ENCODE measurements at regions not wholly inside any gene's neighbourhood (a gene's known extent, or its start where the extent isn't known, plus 50 kb on each side); places are given as distances from the start of the nearest gene placed in this dataset.

DNA sequence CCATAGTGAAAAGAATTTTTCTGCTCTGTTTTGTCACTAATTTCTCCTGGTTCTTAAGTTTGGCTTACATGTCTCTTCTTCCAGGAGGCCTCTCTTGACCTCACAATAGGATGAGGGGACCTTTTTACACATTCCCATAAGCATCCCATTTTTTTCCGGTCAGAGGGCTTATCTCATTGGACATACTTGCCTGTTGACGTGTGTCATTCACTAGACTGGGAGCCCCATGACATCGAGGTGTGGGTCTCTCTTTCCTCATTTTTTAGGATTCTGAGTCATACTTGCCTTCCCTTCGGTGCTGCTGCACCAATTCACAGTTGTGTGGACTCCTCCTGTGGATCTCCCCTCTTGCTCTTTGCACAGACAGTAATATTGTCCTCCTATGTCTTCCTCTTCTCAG lies 601.8 kb downstream of the GATA3 start:
- no peak for DNase-seq (ENCODE audit: extremely low read depth, low read depth)
- TF ChIP-seq, protein P1, sequence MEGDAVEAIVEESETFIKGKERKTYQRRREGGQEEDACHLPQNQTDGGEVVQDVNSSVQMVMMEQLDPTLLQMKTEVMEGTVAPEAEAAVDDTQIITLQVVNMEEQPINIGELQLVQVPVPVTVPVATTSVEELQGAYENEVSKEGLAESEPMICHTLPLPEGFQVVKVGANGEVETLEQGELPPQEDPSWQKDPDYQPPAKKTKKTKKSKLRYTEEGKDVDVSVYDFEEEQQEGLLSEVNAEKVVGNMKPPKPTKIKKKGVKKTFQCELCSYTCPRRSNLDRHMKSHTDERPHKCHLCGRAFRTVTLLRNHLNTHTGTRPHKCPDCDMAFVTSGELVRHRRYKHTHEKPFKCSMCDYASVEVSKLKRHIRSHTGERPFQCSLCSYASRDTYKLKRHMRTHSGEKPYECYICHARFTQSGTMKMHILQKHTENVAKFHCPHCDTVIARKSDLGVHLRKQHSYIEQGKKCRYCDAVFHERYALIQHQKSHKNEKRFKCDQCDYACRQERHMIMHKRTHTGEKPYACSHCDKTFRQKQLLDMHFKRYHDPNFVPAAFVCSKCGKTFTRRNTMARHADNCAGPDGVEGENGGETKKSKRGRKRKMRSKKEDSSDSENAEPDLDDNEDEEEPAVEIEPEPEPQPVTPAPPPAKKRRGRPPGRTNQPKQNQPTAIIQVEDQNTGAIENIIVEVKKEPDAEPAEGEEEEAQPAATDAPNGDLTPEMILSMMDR (IDR thresholded peaks at IDR 0.05; ENCODE audit: low read depth, low read length, missing control alignments): no peak

DNA sequence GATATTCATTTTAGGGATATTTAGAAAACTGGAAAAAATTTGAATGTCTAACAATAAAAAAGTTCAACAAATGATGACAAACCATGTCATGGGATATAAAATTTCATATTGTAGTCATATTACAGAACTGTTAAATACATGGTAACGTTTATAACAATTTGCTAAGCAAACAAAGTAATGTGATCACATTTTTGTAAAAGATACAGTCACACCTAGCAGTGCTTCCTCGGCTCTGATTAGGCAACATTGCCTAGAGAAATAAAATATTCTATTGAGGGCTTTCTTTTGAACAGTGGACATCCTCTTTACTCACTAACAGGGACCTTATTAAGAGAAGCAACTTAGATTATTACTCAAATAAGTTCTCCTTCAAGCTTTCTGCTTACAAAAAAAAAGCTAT lies 605.5 kb downstream of the GATA3 start:
- no peak for DNase-seq (ENCODE audit: extremely low read depth, low read depth)
- H3K4me3 ChIP-seq (replicated peaks; ENCODE audit: low read depth, low read length): no peak overlapping the region
- TF ChIP-seq, protein P1 (IDR thresholded peaks at IDR 0.05; ENCODE audit: low read depth, low read length, missing control alignments): no peak

More for the DNA sequence above, 601.8 kb downstream of the GATA3 start:
- H3K4me3 ChIP-seq (replicated peaks; ENCODE audit: low read depth, low read length): no peak overlapping the region

DNA sequence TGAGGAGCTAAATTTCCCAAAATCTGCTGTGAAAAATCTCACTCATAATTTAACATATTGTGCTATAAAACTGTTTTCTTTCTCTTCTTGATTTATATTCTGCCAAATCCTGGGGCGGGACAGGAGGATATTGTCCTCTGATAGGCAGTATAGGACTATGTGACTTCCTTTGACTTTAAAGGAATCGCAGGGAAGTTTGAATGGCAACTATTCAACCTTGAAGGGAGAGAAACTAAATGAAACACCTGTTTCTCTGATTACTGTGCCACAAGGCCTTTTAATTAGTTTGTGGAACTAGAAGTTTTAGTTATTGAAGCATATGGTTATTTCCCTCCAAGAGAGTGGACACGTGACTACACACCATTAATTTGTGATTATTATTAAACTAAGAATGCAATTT lies 607.4 kb downstream of the GATA3 start:
- no peak overlapping the region for H3K4me3 ChIP-seq (replicated peaks; ENCODE audit: low read depth, low read length)
- no peak for DNase-seq (ENCODE audit: extremely low read depth, low read depth)
- TF ChIP-seq, protein P1 (IDR thresholded peaks at IDR 0.05; ENCODE audit: low read depth, low read length, missing control alignments): no peak

DNA sequence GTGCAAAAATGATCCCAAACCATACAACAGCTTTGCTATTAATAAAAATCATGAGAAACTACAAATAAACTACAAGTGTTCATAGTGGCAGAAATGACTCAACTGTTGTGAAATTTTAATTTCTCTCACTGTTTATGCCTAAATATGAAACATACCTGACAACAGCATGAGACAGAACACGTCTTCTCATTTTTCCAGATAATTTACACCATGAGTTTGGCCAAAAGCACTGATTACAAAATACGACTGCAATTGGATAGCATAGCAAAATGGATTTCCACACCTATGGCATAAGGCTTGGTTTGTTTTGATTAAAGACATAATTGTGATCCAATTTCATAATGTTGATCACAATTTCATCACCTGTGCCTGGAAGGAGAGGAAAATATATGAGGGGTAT lies 608.6 kb downstream of the GATA3 start:
- no peak for DNase-seq (ENCODE audit: extremely low read depth, low read depth)
- H3K4me3 ChIP-seq (replicated peaks; ENCODE audit: low read depth, low read length): no peak overlapping the region
- TF ChIP-seq, protein P1 (IDR thresholded peaks at IDR 0.05; ENCODE audit: low read depth, low read length, missing control alignments): no peak

DNA sequence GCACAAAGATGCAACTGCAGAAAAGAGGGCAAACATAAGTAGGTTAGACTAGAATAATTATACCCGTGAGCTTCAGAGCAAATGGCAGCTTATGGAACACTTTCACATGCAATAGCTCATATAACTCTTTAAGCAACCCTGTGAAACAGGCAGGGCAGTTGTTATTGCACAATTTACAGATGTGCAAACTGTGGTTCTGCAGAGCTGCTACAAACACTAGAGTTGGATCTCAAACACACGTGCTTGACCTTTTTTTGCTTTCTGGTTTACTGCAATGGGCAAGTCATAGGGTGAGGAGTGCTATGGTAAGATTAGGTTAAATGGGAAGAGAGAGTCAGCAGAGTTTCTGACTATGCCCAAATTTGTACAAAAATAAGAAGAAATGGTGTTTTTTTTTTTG lies 610.8 kb downstream of the GATA3 start:
- H3K4me3 ChIP-seq (replicated peaks; ENCODE audit: low read depth, low read length): no peak overlapping the region
- DNase-seq (ENCODE audit: extremely low read depth, low read depth): no peak
- TF ChIP-seq, protein P1 (IDR thresholded peaks at IDR 0.05; ENCODE audit: low read depth, low read length, missing control alignments): no peak

DNA sequence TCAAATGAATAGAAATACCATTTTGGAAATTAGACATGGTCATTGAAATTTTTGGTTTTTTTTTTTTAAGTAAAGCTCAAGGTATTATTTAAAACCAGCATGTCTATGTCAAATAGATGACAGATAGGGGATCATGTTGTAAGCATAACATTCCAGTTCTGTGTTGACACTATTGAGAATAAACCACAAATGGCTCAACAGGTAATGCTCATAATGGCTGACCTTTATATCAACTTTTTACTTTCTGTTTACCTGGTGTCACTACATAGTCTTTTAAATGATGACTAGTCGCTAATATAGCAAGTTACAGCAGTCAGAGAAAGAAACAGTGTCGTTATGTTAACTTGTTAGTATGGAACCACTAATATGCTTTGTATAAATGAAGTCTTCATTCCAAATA lies 616.0 kb downstream of the GATA3 start:
- no peak for DNase-seq (ENCODE audit: extremely low read depth, low read depth)
- H3K4me3 ChIP-seq (replicated peaks; ENCODE audit: low read depth, low read length): no peak overlapping the region
- TF ChIP-seq, protein P1 (IDR thresholded peaks at IDR 0.05; ENCODE audit: low read depth, low read length, missing control alignments): no peak

DNA sequence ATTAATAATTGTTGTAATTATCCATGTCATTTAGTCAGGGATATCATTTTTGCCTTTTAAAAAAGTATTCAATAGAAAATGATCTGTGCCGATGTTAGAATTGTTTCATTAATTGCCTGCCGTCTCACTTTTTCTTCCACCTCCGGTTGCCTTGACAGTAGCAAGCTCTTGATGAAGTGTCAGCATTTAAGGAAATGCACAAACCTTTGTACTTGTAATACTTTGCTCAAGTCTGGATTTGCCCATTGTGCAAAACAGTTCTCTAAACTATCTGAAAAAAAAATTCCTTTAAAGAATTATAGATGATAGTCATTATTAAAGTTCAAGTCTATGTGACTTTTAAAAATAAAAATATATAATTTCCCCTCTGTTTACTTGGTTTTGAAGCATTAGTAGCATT lies 619.7 kb downstream of the GATA3 start:
- DNase-seq (ENCODE audit: extremely low read depth, low read depth): no peak
- no peak overlapping the region for H3K4me3 ChIP-seq (replicated peaks; ENCODE audit: low read depth, low read length)
- TF ChIP-seq, protein P1 (IDR thresholded peaks at IDR 0.05; ENCODE audit: low read depth, low read length, missing control alignments): no peak
